Thymus (tissue), 11 donors: ENCODE measurements at regions not wholly inside any gene's neighbourhood (a gene's known extent, or its start where the extent isn't known, plus 50 kb on each side); places are given as distances from the start of the nearest gene placed in this dataset.
A peak's percentile ranks its signal among the peaks of the same experiment; 100 is the strongest.
"Not testable (repeated sequence)": the region's sequence is repeated elsewhere in the genome, so short reads cannot be mapped to it uniquely, and the experiment has no call there.

Source experiments
- DNase-seq, 9 donors: peaks; one replicate each; pipeline ENCODE4 v3.0.0-alpha.2; 2013; ENCODE audit warnings: low spot score in 9 of 9, low read depth in 6 of 9, missing footprints in 1 of 9
- H3K27ac ChIP-seq, 2 donors: one replicate each; pipeline ENCODE4 v1.5.1; 2013; ENCODE audit warnings: control low read depth in 1 of 2, low read depth in 1 of 2, low read length in 1 of 2, mild to moderate bottlenecking in 1 of 2, moderate library complexity in 1 of 2
- H3K27me3 ChIP-seq, 2 donors: one replicate each; pipeline ENCODE4 v1.5.1; 2013; ENCODE audit warnings: low read length in 1 of 2; ENCODE audit not compliant: control insufficient read depth in 2 of 2, insufficient read depth in 1 of 2
- H3K36me3 ChIP-seq, 2 donors: one replicate each; pipeline ENCODE4 v1.5.1; 2013; ENCODE audit warnings: low read length in 1 of 2, mild to moderate bottlenecking in 1 of 2, moderate library complexity in 1 of 2; ENCODE audit not compliant: control insufficient read depth in 2 of 2, insufficient read depth in 2 of 2
- H3K4me1 ChIP-seq, 2 donors: one replicate each; pipeline ENCODE4 v1.5.1; 2013; ENCODE audit warnings: low read length in 2 of 2; ENCODE audit not compliant: control insufficient read depth in 2 of 2, insufficient read depth in 2 of 2
- H3K4me3 ChIP-seq, 2 donors: one replicate each; pipeline ENCODE4 v1.5.1; 2013; ENCODE audit warnings: low read length in 2 of 2, control low read depth in 1 of 2, mild to moderate bottlenecking in 1 of 2
- H3K9me3 ChIP-seq, 2 donors: one replicate each; pipeline ENCODE4 v1.5.1; 2013; ENCODE audit warnings: low read length in 1 of 2, mild to moderate bottlenecking in 1 of 2; ENCODE audit not compliant: control insufficient read depth in 2 of 2, insufficient read depth in 1 of 2
- WGBS: extraction: QIAGEN DNeasy Blood & Tissue Kit; methylation state at CpG from one replicate; pipeline ENCODE4 v1.1.7; 2013; 5-methylcytosine and 5-hydroxymethylcytosine counted together
- donor health status: healthy.

DNA sequence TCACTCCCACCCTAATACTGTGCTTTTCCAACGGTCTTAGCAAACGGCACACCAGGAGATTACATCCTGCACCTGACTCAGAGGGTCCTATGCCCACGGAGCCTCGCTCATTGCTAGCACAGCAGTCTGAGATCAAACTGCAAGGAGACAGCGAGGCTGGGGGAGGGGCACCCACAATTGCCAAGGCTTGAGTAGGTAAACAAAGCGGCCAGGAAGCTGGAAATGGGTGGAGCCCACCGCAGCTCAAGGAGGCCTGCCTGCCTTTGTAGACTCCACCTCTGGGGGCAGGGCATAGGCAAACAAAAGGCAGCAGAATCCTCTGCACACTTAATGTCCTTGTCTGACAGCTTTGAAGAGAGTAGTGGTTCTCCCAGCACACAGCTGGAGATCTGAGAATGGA, 450.2 kb downstream of the DIRAS2 start:
- H3K27me3 ChIP-seq, H3K4me1 ChIP-seq, H3K4me3 ChIP-seq, H3K36me3 ChIP-seq, H3K27ac ChIP-seq, H3K9me3 ChIP-seq: not testable (repeated sequence)
- DNase-seq = peak in 3 of 9 donors; percentile 15 to 56 (median 47)
- 80% methylated on average over 7 of the region's 7 CpGs for WGBS

DNA sequence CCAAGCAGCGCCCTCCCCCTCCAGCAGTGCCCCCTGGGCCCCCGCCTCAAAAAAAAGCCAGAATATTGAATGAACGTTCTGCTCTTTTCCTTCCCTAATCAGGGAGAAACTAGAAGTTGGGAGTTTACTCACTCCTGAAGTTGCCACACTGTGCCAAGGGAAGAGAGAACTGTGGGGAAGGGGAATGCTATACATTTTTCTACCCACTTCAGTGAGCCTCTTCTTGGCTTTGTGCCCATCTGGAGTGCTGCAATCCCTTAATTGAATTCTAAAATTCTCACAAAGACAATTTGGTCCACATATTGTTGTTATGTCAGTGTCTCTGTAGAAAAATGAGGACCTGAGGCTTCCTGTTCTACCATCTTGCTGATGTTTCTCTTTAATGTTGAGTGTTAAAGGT, 443.7 kb downstream of the DIRAS2 start:
- Histone ChIP-seq H3K4me1 (no peaks in the 10 kb centered on the region), H3K9me3 (no peaks in the 10 kb centered on the region), H3K27me3 (no peaks in the 10 kb centered on the region), H3K27ac (no peak overlapping the region), H3K4me3 (no peak overlapping the region), H3K36me3 (no peaks in the 10 kb centered on the region)
- 93% methylated on average over 3 of the region's 3 CpGs for WGBS
- no peak for DNase-seq

DNA sequence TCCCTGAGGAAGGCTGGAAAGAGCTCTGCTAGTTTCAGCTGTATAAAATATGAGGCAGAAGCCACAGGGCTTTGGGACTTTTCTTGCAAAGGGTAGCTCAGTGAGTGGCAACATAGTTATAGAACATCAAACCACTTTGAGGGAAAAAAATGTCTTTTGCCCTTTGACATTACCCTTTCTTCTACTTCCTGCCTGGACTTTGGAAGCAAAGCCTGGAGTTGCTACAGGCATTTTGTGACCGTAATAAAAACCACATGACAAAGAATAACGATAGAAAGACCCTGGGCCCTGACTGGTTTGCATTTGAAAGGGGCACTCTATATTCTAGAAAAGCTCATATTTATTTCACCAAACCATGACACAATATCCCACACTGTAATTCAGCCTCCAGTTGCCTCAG, 440.9 kb downstream of the DIRAS2 start:
- Histone ChIP-seq H3K4me1 (no peaks in the 10 kb centered on the region), H3K27ac (no peak overlapping the region), H3K36me3 (no peaks in the 10 kb centered on the region), H3K27me3 (no peaks in the 10 kb centered on the region), H3K4me3 (no peak overlapping the region), H3K9me3 (no peaks in the 10 kb centered on the region)
- WGBS = 81% methylated on average over 2 of the region's 2 CpGs
- DNase-seq = no peak

DNA sequence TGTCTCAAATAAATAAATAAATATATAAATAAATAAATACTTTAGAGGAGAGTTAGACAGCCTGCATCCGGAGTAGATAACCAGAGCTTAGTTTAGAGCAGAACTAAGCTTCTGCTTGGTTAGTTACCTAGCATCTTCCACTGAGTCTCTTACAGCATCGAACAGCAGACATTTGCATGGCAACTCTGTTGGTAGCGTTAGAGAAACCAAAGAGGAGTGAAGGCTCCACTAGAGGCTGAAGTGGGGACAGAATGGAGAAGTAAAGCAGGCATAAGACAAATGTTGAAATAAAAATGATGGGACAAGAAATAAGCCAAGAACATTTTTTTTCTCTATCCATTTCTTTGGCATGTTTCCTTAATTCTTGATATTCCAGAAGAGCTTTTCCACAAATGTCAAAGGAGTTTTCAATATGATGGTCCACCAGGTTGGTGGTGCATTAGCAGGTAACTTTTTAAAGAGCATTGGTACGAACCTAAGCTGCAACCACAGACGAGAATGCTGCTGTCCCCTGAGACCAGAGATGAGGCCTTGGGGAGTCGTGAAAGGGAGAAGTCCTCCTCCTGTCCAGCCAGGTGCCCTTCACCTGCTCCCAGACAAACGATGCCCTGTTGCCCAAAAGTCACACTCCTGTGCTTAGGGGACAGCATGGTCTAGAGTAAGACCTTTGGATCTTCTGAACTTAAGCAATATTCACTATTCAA, 438.3 kb downstream of the DIRAS2 start:
- H3K4me3 ChIP-seq = no peak overlapping the region
- no peaks in the 10 kb centered on the region for H3K36me3 ChIP-seq
- H3K27me3 ChIP-seq = no peaks in the 10 kb centered on the region
- WGBS = 85% methylated on average over 7 of the region's 7 CpGs
- H3K4me1 ChIP-seq = no peaks in the 10 kb centered on the region
- DNase-seq = no peak
- H3K9me3 ChIP-seq = no peaks in the 10 kb centered on the region
- H3K27ac ChIP-seq = no peak overlapping the region

DNA sequence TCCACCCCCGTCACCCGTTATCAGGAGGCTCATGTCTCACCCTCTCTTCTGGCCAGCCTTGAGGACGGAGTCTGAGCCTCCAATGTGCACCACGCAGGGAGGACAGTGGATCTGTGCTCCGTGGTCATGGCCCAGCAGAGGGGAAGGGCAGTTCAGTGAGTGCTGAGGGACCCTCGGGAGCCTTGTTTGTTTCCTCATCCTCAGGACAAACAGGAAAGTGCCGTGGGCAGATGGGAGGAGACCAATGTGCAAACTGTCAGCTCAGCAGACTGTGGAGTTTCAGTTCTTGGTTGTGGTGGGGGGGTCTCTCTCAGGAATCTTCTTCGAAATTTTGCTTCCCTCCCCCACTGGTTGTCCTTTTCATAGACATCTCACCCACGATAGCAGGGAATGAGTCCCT, 429.6 kb downstream of the DIRAS2 start:
- H3K36me3 ChIP-seq, H3K27ac ChIP-seq, H3K9me3 ChIP-seq, H3K4me3 ChIP-seq, H3K27me3 ChIP-seq, H3K4me1 ChIP-seq, DNase-seq: not testable (repeated sequence)
- 67% methylated on average over 9 of the region's 9 CpGs for WGBS

DNA sequence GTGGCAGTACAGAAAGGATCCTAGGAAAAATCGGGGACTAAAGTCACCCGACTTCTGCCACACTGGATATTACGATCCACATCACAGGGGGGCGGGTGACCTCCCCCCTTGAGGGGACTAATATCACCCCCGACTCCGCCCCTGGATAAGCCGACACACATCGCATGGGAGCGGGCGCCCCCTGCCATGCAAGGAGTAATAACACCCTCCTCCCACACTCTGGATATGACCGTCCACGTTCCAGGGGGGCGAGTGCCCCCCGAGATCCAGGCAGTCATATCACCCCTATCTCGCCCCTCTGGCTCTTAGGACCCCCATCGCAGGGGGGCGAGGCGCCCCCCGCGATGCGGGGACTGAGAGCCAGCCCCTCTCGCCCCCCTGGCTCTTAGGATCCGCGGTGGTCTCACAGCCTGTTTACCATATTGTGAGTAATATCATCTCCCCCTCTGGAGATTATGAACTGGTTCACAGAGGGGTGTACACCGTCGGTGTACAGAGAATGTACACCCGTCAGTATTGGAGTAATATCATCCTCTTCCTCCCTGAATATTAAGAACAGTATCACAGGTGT, 423.0 kb downstream of the DIRAS2 start:
- peaks cover 0 to 3% of the 10 kb centered on the region in 2 donors for H3K27me3 ChIP-seq
- H3K9me3 ChIP-seq = no peaks in the 10 kb centered on the region
- H3K4me1 ChIP-seq = no peaks in the 10 kb centered on the region
- H3K27ac ChIP-seq = no peak overlapping the region
- no peak overlapping the region for H3K4me3 ChIP-seq
- DNase-seq = peak in 3 of 9 donors; percentile 10 to 32 (median 22)
- no peaks in the 10 kb centered on the region for H3K36me3 ChIP-seq
- WGBS = 15% methylated on average over 27 of the region's 27 CpGs

DNA sequence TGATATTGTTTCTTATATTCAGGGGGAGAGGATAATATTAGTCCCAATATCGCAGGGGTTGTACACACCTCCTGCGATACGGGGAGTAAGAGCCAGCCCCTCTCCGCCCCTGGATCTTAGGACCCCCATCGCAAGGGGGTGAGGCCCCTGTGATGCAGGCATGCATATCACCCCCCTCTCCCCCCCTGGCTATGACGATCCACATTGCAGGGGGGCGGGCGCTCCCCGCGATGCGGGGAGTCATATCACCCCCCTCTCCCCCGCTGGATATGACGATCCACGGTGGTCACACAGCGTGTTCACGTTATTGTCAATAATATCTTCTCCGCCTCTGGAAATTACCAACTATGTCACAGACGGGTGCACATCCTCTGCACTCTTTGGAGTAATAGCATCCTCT, 420.7 kb downstream of the DIRAS2 start:
- not testable (repeated sequence) for H3K4me1 ChIP-seq, H3K4me3 ChIP-seq, H3K36me3 ChIP-seq, H3K9me3 ChIP-seq, H3K27ac ChIP-seq, H3K27me3 ChIP-seq
- 84% methylated on average over 18 of the region's 18 CpGs for WGBS
- peak in 2 of 9 donors; percentile 22 to 48 for DNase-seq

DNA sequence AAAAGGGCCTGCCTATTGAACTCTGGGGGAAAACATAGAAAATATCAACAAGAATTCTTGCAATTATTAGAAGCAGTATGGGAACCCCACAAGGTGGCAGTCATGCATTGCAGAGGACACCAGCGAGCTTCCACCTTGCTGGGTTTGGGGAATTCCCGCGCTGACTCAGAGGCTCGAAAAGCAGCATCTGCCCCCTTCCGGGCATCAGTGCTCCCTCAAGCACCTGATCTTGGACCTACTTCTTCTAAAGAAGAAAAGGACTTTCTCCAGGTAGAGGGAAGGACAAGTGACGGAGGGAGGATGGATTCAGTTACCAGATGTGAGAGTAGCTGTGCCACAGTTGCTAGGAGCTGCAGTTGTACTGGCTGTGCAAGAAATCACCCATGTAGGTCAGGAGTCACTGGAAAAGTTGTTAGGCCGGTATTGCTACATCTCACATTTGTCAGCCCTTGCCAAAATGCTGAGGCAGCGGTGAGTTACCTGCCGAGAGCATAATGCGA, 415.7 kb downstream of the DIRAS2 start:
- 55% methylated on average over 10 of the region's 10 CpGs for WGBS
- DNase-seq = peak in 3 of 9 donors; percentile 7 to 46 (median 21)
- not testable (repeated sequence) for H3K4me1 ChIP-seq, H3K36me3 ChIP-seq, H3K4me3 ChIP-seq, H3K9me3 ChIP-seq, H3K27me3 ChIP-seq, H3K27ac ChIP-seq

DNA sequence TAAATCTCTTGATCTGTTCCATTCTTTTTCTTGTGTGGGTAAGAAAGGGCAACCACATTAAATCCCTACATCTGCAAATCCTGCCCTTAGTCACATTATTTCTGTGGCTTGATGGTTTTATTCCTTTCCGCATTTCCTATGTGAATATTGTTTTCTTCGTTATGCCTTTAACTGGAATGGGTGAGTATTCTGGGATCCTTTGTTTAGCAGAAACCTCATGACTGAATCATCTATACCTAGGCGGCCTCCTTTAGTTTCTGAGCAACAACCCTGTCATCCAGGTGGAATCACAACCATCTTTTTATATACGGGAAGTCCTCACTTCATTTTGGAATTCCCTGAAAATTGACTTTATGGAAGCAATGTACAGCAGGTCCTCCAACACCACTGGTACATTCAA, 409.5 kb downstream of the DIRAS2 start:
- H3K4me1 ChIP-seq, H3K9me3 ChIP-seq, DNase-seq, H3K27ac ChIP-seq, H3K4me3 ChIP-seq, H3K36me3 ChIP-seq, H3K27me3 ChIP-seq: not testable (repeated sequence)
- 95% methylated on average over 4 of the region's 4 CpGs for WGBS
